Adrenal gland (tissue), 5 donors: ENCODE measurements at regions not wholly inside any gene's neighbourhood (a gene's known extent, or its start where the extent isn't known, plus 50 kb on each side); places are given as distances from the start of the nearest gene placed in this dataset.

Experiments used
- POLR2A ChIP-seq, 2 donors: fragments of 450-650 bp; IDR thresholded peaks; one replicate each; pipeline ENCODE4 v1.6.1; 2017; ENCODE audit warnings: antibody characterized with exemption in 2 of 2, mild to moderate bottlenecking in 2 of 2, moderate library complexity in 1 of 2
- TF ChIP-seq, protein P1 (sequence below), 6 experiments: fragments of 450-650 bp in 4 of 6; fragments of 200-600 bp in 2 of 6; sonication (generic) in 1 of 6; IDR thresholded peaks; 1 replicate in 5 of 6; 2 replicates in 1 of 6; pipeline versions ENCODE4 v1.5.1 to v1.8.0; 2016 to 2021; ENCODE audit warnings: antibody characterized with exemption in 6 of 6, mild to moderate bottlenecking in 2 of 6, moderate library complexity in 1 of 6
- donor health status: DM: no; HTN: no; CAD: no.

DNA sequence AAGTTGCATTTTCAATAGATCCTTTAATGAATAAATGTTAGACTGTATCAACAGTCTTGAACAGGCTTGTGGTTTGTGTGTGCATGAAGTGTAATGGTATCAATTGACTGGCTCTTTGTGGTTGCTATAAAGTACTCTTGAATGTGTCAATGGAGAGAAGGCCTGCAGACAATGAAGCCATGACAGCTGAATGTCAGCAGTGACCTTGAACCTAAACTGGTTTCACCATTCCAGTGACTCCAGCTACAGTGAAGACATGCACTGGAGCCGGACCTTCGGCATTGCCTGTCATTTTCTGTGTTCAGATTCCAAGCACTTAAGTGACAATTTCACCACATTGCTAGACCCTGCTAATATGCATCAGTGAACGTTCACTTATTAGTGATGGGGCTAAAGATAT lies 276.0 kb upstream of the TMEM161B start:
- TF ChIP-seq, protein P1, sequence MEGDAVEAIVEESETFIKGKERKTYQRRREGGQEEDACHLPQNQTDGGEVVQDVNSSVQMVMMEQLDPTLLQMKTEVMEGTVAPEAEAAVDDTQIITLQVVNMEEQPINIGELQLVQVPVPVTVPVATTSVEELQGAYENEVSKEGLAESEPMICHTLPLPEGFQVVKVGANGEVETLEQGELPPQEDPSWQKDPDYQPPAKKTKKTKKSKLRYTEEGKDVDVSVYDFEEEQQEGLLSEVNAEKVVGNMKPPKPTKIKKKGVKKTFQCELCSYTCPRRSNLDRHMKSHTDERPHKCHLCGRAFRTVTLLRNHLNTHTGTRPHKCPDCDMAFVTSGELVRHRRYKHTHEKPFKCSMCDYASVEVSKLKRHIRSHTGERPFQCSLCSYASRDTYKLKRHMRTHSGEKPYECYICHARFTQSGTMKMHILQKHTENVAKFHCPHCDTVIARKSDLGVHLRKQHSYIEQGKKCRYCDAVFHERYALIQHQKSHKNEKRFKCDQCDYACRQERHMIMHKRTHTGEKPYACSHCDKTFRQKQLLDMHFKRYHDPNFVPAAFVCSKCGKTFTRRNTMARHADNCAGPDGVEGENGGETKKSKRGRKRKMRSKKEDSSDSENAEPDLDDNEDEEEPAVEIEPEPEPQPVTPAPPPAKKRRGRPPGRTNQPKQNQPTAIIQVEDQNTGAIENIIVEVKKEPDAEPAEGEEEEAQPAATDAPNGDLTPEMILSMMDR (IDR thresholded peaks at IDR 0.05): no peak
- no peak for TF ChIP-seq POLR2A (IDR thresholded peaks at IDR 0.05)
